DOHH2 (cell line): ENCODE measurements at regions not wholly inside any gene's neighbourhood (a gene's known extent, or its start where the extent isn't known, plus 50 kb on each side); places are given as distances from the start of the nearest gene placed in this dataset.

Experiments used
- CTCF ChIP-seq: fragments of 200-600 bp; sonication (generic); IDR thresholded peaks from one replicate; pipeline ENCODE4 v1.5.1; 2014; ENCODE audit warnings: antibody characterized with exemption, mild to moderate bottlenecking, low read depth, low read length; ENCODE audit not compliant: poor library complexity, severe bottlenecking
- EZH2phosphoT487 ChIP-seq: fragments of 200-600 bp; sonication (generic); IDR thresholded peaks from 2 replicates; pipeline ENCODE4 v1.6.1; 2017; ENCODE audit warnings: borderline replicate concordance, mild to moderate bottlenecking, antibody characterized with exemption, low read length, moderate library complexity, mixed read lengths

- peak; percentile 68 for TF ChIP-seq CTCF
- no peak for TF ChIP-seq EZH2phosphoT487
Observed at GRCh38 chr4:86496094-86497080, 97.7 kb upstream of the PTPN13 start.
